WTC11 (cell line): ENCODE measurements at regions not wholly inside any gene's neighbourhood (a gene's known extent, or its start where the extent isn't known, plus 50 kb on each side); places are given as distances from the start of the nearest gene placed in this dataset.

Source experiments
- FOXK1 ChIP-seq: sonication (generic); formaldehyde crosslinking; IDR thresholded peaks from 2 replicates; pipeline ENCODE4 v1.8.0; 2022; ENCODE audit warnings: mild to moderate bottlenecking, moderate library complexity, missing genetic modification reagents
- JUN ChIP-seq: sonication (generic); formaldehyde crosslinking; IDR thresholded peaks from 2 replicates; pipeline ENCODE4 v1.8.0; 2023; ENCODE audit warnings: mild to moderate bottlenecking, missing genetic modification reagents
- MYBL2 ChIP-seq: sonication (generic); formaldehyde crosslinking; IDR thresholded peaks from 2 replicates; pipeline ENCODE4 v1.8.1; 2023; ENCODE audit warnings: mild to moderate bottlenecking, moderate library complexity, missing genetic modification reagents
- NR2C2 ChIP-seq: sonication (generic); formaldehyde crosslinking; IDR thresholded peaks from 2 replicates; pipeline ENCODE4 v1.8.0; 2022; ENCODE audit warnings: mild to moderate bottlenecking, missing genetic modification reagents
- TF ChIP-seq, protein P1 (sequence below): sonication (generic); formaldehyde crosslinking; IDR thresholded peaks from 2 replicates; pipeline ENCODE4 v1.8.1; 2023; ENCODE audit warnings: mild to moderate bottlenecking, missing genetic modification reagents, moderate library complexity
- TF ChIP-seq, protein P2 (sequence below): fragments of 200-600 bp; IDR thresholded peaks from 2 replicates; pipeline ENCODE4 v1.8.0; 2022; ENCODE audit warnings: antibody characterized with exemption
- TF ChIP-seq, protein P3 (sequence below): sonication (generic); formaldehyde crosslinking; IDR thresholded peaks from 2 replicates; pipeline ENCODE4 v1.8.1; 2022; ENCODE audit warnings: low read depth, mild to moderate bottlenecking, moderate library complexity, missing genetic modification reagents, borderline replicate concordance
- TF ChIP-seq, protein P4 (sequence below): sonication (generic); formaldehyde crosslinking; IDR thresholded peaks from 2 replicates; pipeline ENCODE4 v1.8.1; 2022; ENCODE audit warnings: mild to moderate bottlenecking, moderate library complexity, missing genetic modification reagents

DNA sequence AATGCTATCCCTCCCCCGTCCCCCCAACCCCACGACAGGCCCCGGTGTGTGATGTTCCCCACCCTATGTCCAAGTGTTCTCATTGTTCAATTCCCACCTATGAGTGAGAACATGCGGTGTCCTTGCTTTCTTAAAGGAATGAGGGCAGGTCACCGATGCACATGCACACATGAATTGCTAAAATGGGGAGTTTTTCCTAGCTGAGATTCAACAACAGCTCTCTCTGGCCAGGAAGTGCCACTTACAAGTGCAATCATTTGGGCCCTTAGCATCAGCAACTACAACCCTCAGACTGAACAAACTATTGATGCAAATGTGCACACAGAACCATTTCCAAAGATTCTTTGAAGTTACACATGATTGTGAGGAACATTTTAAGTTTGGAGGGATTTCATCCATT is 95.7 kb upstream of the IQCM start:
- TF ChIP-seq, protein P1, sequence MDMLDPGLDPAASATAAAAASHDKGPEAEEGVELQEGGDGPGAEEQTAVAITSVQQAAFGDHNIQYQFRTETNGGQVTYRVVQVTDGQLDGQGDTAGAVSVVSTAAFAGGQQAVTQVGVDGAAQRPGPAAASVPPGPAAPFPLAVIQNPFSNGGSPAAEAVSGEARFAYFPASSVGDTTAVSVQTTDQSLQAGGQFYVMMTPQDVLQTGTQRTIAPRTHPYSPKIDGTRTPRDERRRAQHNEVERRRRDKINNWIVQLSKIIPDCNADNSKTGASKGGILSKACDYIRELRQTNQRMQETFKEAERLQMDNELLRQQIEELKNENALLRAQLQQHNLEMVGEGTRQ (CRISPR knock-in tag) = no peak
- TF ChIP-seq, protein P2, sequence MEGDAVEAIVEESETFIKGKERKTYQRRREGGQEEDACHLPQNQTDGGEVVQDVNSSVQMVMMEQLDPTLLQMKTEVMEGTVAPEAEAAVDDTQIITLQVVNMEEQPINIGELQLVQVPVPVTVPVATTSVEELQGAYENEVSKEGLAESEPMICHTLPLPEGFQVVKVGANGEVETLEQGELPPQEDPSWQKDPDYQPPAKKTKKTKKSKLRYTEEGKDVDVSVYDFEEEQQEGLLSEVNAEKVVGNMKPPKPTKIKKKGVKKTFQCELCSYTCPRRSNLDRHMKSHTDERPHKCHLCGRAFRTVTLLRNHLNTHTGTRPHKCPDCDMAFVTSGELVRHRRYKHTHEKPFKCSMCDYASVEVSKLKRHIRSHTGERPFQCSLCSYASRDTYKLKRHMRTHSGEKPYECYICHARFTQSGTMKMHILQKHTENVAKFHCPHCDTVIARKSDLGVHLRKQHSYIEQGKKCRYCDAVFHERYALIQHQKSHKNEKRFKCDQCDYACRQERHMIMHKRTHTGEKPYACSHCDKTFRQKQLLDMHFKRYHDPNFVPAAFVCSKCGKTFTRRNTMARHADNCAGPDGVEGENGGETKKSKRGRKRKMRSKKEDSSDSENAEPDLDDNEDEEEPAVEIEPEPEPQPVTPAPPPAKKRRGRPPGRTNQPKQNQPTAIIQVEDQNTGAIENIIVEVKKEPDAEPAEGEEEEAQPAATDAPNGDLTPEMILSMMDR = no peak
- TF ChIP-seq FOXK1 (CRISPR knock-in tag) = no peak
- TF ChIP-seq MYBL2 (CRISPR knock-in tag) = no peak
- TF ChIP-seq, protein P3, sequence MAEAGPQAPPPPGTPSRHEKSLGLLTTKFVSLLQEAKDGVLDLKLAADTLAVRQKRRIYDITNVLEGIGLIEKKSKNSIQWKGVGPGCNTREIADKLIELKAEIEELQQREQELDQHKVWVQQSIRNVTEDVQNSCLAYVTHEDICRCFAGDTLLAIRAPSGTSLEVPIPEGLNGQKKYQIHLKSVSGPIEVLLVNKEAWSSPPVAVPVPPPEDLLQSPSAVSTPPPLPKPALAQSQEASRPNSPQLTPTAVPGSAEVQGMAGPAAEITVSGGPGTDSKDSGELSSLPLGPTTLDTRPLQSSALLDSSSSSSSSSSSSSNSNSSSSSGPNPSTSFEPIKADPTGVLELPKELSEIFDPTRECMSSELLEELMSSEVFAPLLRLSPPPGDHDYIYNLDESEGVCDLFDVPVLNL (CRISPR knock-in tag) = no peak
- TF ChIP-seq JUN (CRISPR knock-in tag) = no peak
- TF ChIP-seq, protein P4, sequence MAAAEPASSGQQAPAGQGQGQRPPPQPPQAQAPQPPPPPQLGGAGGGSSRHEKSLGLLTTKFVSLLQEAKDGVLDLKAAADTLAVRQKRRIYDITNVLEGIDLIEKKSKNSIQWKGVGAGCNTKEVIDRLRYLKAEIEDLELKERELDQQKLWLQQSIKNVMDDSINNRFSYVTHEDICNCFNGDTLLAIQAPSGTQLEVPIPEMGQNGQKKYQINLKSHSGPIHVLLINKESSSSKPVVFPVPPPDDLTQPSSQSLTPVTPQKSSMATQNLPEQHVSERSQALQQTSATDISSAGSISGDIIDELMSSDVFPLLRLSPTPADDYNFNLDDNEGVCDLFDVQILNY (CRISPR knock-in tag) = no peak
- no peak for TF ChIP-seq NR2C2 (CRISPR knock-in tag)
